Aorta (tissue), 5 donors: ENCODE measurements at regions not wholly inside any gene's neighbourhood (a gene's known extent, or its start where the extent isn't known, plus 50 kb on each side); places are given as distances from the start of the nearest gene placed in this dataset.

Source experiments
- ATAC-seq: fragments of 200-7000 bp; cut with Tn5 transposase; one replicate; pipeline ENCODE4 v1.9.1; 2022; ENCODE audit warnings: moderate library complexity; ENCODE audit not compliant: low FRiP score
- DNase-seq, 2 donors: peaks; one replicate each; pipeline ENCODE4 v3.0.0-alpha.2; 2020
- H3K27ac ChIP-seq, 2 donors: one replicate each; pipeline ENCODE4 v1.5.1; 2013; ENCODE audit warnings: low read length in 2 of 2, mild to moderate bottlenecking in 2 of 2, moderate library complexity in 2 of 2, control low read depth in 1 of 2, inconsistent platforms in 1 of 2, low read depth in 1 of 2
- H3K27me3 ChIP-seq, 2 donors: one replicate each; pipeline ENCODE4 v1.6.1; 2013; ENCODE audit warnings: control low read depth in 1 of 2, low read length in 1 of 2, mild to moderate bottlenecking in 1 of 2, moderate library complexity in 1 of 2; ENCODE audit not compliant: insufficient read depth in 2 of 2, control insufficient read depth in 1 of 2
- H3K36me3 ChIP-seq, 2 donors: one replicate each; pipeline ENCODE4 v1.6.1; 2013; ENCODE audit warnings: control low read depth in 1 of 2, low read length in 1 of 2, mild to moderate bottlenecking in 1 of 2; ENCODE audit not compliant: insufficient read depth in 2 of 2, control insufficient read depth in 1 of 2
- H3K4me1 ChIP-seq, 2 donors: one replicate each; pipeline ENCODE4 v1.6.1; 2013; ENCODE audit warnings: low read length in 2 of 2, control low read depth in 1 of 2, mild to moderate bottlenecking in 1 of 2, moderate library complexity in 1 of 2; ENCODE audit not compliant: insufficient read depth in 2 of 2, control insufficient read depth in 1 of 2
- H3K4me3 ChIP-seq, 2 donors: one replicate each; pipeline ENCODE4 v1.5.1; 2013; ENCODE audit warnings: low read length in 2 of 2, control low read depth in 1 of 2, mild to moderate bottlenecking in 1 of 2
- H3K9me3 ChIP-seq: one replicate; pipeline ENCODE4 v1.6.1; 2013; ENCODE audit warnings: mild to moderate bottlenecking, low read length; ENCODE audit not compliant: control insufficient read depth
- WGBS, 2 donors: extraction: QIAGEN DNeasy Blood & Tissue Kit; methylation state at CpG; one replicate each; pipeline ENCODE4 v1.1.7; 2013; 5-methylcytosine and 5-hydroxymethylcytosine counted together
- intact Hi-C, 2 donors: fragments of 100-400 bp; cut with DNase I; formaldehyde crosslinking; loops; one replicate each; pipeline versions ENCODE4 v1.14.2 to v1.15.0; 2022
- donor health status: healthy with polysubstance abuse.
- donor health status: Bipolar disorder and iron deficiency.
- donor health status: DM: no; HTN: no; CAD: no.
- donor health status: DM: no; HTN: no; CAD: no.
- donor health status: DM: yes; HTN: yes; CAD: no.

- Histone ChIP-seq H3K36me3 (no peaks in the 10 kb centered on the region), H3K27me3 (no peaks in the 10 kb centered on the region), H3K4me3 (no peak overlapping the region), H3K27ac (no peak overlapping the region), H3K4me1 (peaks cover 0 to 3% of the 10 kb centered on the region in 2 donors), H3K9me3 (peaks cover 1% of the 10 kb centered on the region)
- 34 to 78% methylated on average over 2 of the region's 2 CpGs for WGBS, 2 donors
- DNase-seq = no peak
- intact Hi-C loops = no loop called here
- no peak for ATAC-seq
Observed at GRCh38 chr6:132058975-132059374, 107.8 kb upstream of the CCN2 start.

- intact Hi-C loops = no loop called here
Observed at GRCh38 chr6:132054525-132054924, 103.4 kb upstream of the CCN2 start.

GRCh38 chr6:132053511-132053910 lies 102.3 kb upstream of the CCN2 start:
- no peaks in the 10 kb centered on the region for H3K27me3 ChIP-seq
- no peaks in the 10 kb centered on the region for H3K4me1 ChIP-seq
- H3K27ac ChIP-seq = no peak overlapping the region
- no peaks in the 10 kb centered on the region for H3K36me3 ChIP-seq
- H3K9me3 ChIP-seq = peaks cover 1% of the 10 kb centered on the region
- 80 to 81% methylated on average over 2 of the region's 2 CpGs for WGBS, 2 donors
- intact Hi-C loops = no loop called here
- ATAC-seq = no peak
- H3K4me3 ChIP-seq = no peak overlapping the region
- no peak for DNase-seq

More at GRCh38 chr6:132054525-132054924, 103.4 kb upstream of the CCN2 start:
- H3K36me3 ChIP-seq = no peaks in the 10 kb centered on the region
- H3K4me1 ChIP-seq = no peaks in the 10 kb centered on the region
- no peaks in the 10 kb centered on the region for H3K27me3 ChIP-seq
- no peak overlapping the region for H3K4me3 ChIP-seq
- WGBS, 2 donors = 71 to 92% methylated on average over 3 of the region's 3 CpGs
- ATAC-seq = no peak
- H3K9me3 ChIP-seq = peaks cover 1% of the 10 kb centered on the region
- no peak for DNase-seq
- no peak overlapping the region for H3K27ac ChIP-seq

- peaks cover 0 to under 1% of the 10 kb centered on the region in 2 donors for H3K4me1 ChIP-seq
- 36 to 37% methylated on average over 1 of the region's 1 CpG for WGBS, 2 donors
- H3K27ac ChIP-seq = no peak overlapping the region
- peaks cover under 1% of the 10 kb centered on the region for H3K9me3 ChIP-seq
- DNase-seq (no peak), ATAC-seq (no peak)
- H3K36me3 ChIP-seq = no peaks in the 10 kb centered on the region
- H3K27me3 ChIP-seq = no peaks in the 10 kb centered on the region
- intact Hi-C loops = no loop called here
- no peak overlapping the region for H3K4me3 ChIP-seq
Observed at GRCh38 chr6:132052096-132052495, 100.9 kb upstream of the CCN2 start.

- DNase-seq = no peak
- Histone ChIP-seq H3K4me3 (no peak overlapping the region), H3K27me3 (no peaks in the 10 kb centered on the region), H3K4me1 (peaks cover 2% of the 10 kb centered on the region in 2 donors), H3K9me3 (no peaks in the 10 kb centered on the region), H3K27ac (no peak overlapping the region), H3K36me3 (no peaks in the 10 kb centered on the region)
- no peak for ATAC-seq
- 97% methylated on average over 1 of the region's 1 CpG for WGBS, 2 donors
- intact Hi-C loops = no loop called here
Observed at GRCh38 chr6:132045877-132046276, 94.7 kb upstream of the CCN2 start.

- Histone ChIP-seq H3K27ac (no peak overlapping the region), H3K4me1 (peaks cover 2% of the 10 kb centered on the region in 2 donors), H3K4me3 (no peak overlapping the region), H3K9me3 (no peaks in the 10 kb centered on the region), H3K27me3 (no peaks in the 10 kb centered on the region), H3K36me3 (no peaks in the 10 kb centered on the region)
- intact Hi-C loops = no loop called here
- DNase-seq = no peak
- 59 to 87% methylated on average over 5 of the region's 5 CpGs for WGBS, 2 donors
- no peak for ATAC-seq
Observed at GRCh38 chr6:132043148-132043547, 92.0 kb upstream of the CCN2 start.

- no peaks in the 10 kb centered on the region for H3K27me3 ChIP-seq
- 87 to 90% methylated on average over 3 of the region's 3 CpGs for WGBS, 2 donors
- no peaks in the 10 kb centered on the region for H3K36me3 ChIP-seq
- ATAC-seq = no peak
- no peak overlapping the region for H3K4me3 ChIP-seq
- peaks cover 0 to 2% of the 10 kb centered on the region in 2 donors for H3K4me1 ChIP-seq
- intact Hi-C loops = no loop called here
- DNase-seq = no peak
- no peak overlapping the region for H3K27ac ChIP-seq
- H3K9me3 ChIP-seq = no peaks in the 10 kb centered on the region
Observed at GRCh38 chr6:132041706-132042105, 90.5 kb upstream of the CCN2 start.

- intact Hi-C loops = no loop called here
Observed at GRCh38 chr6:132028029-132028428, 76.9 kb upstream of the CCN2 start.

GRCh38 chr6:132025468-132025867 lies 74.3 kb upstream of the CCN2 start:
- Histone ChIP-seq H3K4me3 (no peak overlapping the region), H3K9me3 (no peaks in the 10 kb centered on the region), H3K4me1 (no peaks in the 10 kb centered on the region), H3K36me3 (no peaks in the 10 kb centered on the region), H3K27ac (no peak overlapping the region), H3K27me3 (no peaks in the 10 kb centered on the region)
- no peak for ATAC-seq
- WGBS, 2 donors = 94 to 95% methylated on average over 5 of the region's 5 CpGs
- intact Hi-C loops = no loop called here
- no peak for DNase-seq

More at GRCh38 chr6:132028029-132028428, 76.9 kb upstream of the CCN2 start:
- Histone ChIP-seq H3K27ac (no peak overlapping the region), H3K4me1 (no peaks in the 10 kb centered on the region), H3K9me3 (no peaks in the 10 kb centered on the region), H3K36me3 (no peaks in the 10 kb centered on the region), H3K27me3 (no peaks in the 10 kb centered on the region), H3K4me3 (no peak overlapping the region)
- 97 to 100% methylated on average over 1 of the region's 1 CpG for WGBS, 2 donors
- DNase-seq = no peak
- no peak for ATAC-seq
